Ishikawa (cell line): ENCODE measurements at regions not wholly inside any gene's neighbourhood (a gene's known extent, or its start where the extent isn't known, plus 50 kb on each side); places are given as distances from the start of the nearest gene placed in this dataset.

Experiments
- EGR1 ChIP-seq: IDR thresholded peaks from 2 replicates; pipeline ENCODE4 v1.6.1; 2012
- TAF1 ChIP-seq: IDR thresholded peaks from 2 replicates; pipeline ENCODE4 v1.6.1; 2012; ENCODE audit warnings: low read depth, mild to moderate bottlenecking
- TF ChIP-seq, protein P1 (sequence below): IDR thresholded peaks from 2 replicates; pipeline ENCODE4 v1.6.1; 2012

DNA sequence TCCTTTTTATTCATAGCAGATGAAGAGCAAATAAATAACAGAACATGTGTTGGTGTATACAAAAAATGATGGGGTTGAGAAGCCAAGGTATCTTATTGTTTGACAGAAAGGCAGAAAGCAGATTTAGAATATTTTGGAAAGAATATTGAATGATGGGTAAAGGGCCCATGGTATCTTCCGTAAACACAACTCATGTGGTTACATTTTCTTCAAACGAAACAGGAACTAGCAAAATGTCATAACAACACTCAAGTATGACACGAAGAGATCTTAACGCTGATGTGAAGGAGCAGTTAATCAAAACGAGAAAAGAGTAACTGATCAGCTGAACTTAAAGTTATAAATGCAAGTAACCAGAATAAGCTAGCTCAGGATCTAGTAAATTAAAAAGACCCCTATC is 195.7 kb upstream of the GK2 start:
- TF ChIP-seq EGR1 (no peak), TAF1 (no peak)
- TF ChIP-seq, protein P1, sequence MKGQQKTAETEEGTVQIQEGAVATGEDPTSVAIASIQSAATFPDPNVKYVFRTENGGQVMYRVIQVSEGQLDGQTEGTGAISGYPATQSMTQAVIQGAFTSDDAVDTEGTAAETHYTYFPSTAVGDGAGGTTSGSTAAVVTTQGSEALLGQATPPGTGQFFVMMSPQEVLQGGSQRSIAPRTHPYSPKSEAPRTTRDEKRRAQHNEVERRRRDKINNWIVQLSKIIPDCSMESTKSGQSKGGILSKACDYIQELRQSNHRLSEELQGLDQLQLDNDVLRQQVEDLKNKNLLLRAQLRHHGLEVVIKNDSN, result no peak
